H1 (cell line): ENCODE measurements at regions not wholly inside any gene's neighbourhood (a gene's known extent, or its start where the extent isn't known, plus 50 kb on each side); places are given as distances from the start of the nearest gene placed in this dataset.
"Not testable (repeated sequence)": the region's sequence is repeated elsewhere in the genome, so short reads cannot be mapped to it uniquely, and the experiment has no call there.

Experiments
- CTCF ChIA-PET: fragments of 300-600 bp; sonication (Branson Sonifier 250); formaldehyde crosslinking; loops from one replicate; lab custom pipeline; 2021; ENCODE audit not compliant: partially characterized antibody; lab: Charles Lee
- POLR2A ChIA-PET: fragments of 300-600 bp; sonication (Branson Sonifier 250); formaldehyde crosslinking; loops from one replicate; lab custom pipeline; 2021; ENCODE audit warnings: inconsistent platforms; ENCODE audit not compliant: partially characterized antibody; lab: Charles Lee
- DNase-seq, 2 experiments: peaks; one replicate each; pipeline versions ENCODE4 v3.0.0 to v3.0.0-alpha.2; 2010 to 2022; ENCODE audit warnings: low spot score in 2 of 2, low read depth in 1 of 2, mixed read lengths in 1 of 2
- FAIRE-seq: peaks from 2 replicates; lab custom pipeline; 2011; peaks lifted over from hg19 to GRCh38; lab: Jason Lieb, UNC
- H2AFZ ChIP-seq: 2 replicates; pipeline ENCODE4 v1.8.1; 2012; ENCODE audit warnings: low read length, inconsistent platforms
- H2AK5ac ChIP-seq: 2 replicates; pipeline ENCODE4 v1.6.1; 2013; ENCODE audit warnings: low read depth, low read length
- H2BK120ac ChIP-seq: replicated peaks from 2 replicates; pipeline ENCODE3; 2013; ENCODE audit warnings: low read depth, low read length, inconsistent platforms
- H2BK12ac ChIP-seq: 2 replicates; pipeline ENCODE4 v1.6.1; 2013; ENCODE audit warnings: low read depth, low read length
- H2BK15ac ChIP-seq: 2 replicates; pipeline ENCODE4 v1.6.1; 2013; ENCODE audit warnings: low read length
- H2BK20ac ChIP-seq: 2 replicates; pipeline ENCODE4 v1.6.1; 2013; ENCODE audit warnings: low read length
- H2BK5ac ChIP-seq: 2 replicates; pipeline ENCODE4 v1.6.1; 2013; ENCODE audit warnings: low read depth, low read length
- H3K14ac ChIP-seq: 2 replicates; pipeline ENCODE4 v1.6.1; 2013; ENCODE audit warnings: inconsistent platforms; ENCODE audit not compliant: insufficient read length
- H3K18ac ChIP-seq: 2 replicates; pipeline ENCODE4 v1.6.1; 2013; ENCODE audit warnings: low read length; ENCODE audit errors: extremely low read depth
- H3K23ac ChIP-seq: 2 replicates; pipeline ENCODE4 v1.6.1; 2013; ENCODE audit warnings: inconsistent platforms; ENCODE audit not compliant: insufficient read length
- H3K23me2 ChIP-seq: 2 replicates; pipeline ENCODE4 v1.6.1; 2013; ENCODE audit warnings: low read depth, low read length
- H3K27ac ChIP-seq: 2 replicates; pipeline ENCODE4 v1.6.1; 2011; ENCODE audit warnings: low read depth, low read length, inconsistent platforms
- H3K27me3 ChIP-seq, 4 experiments: replicated peaks in 1 of 4; 1 replicate in 1 of 4; 2 replicates in 3 of 4; pipeline versions ENCODE4 v1.6.1 to v1.8.1; 2011 to 2013; ENCODE audit warnings: low read length in 3 of 4, mild to moderate bottlenecking in 3 of 4, inconsistent platforms in 2 of 4, mixed read lengths in 2 of 4, moderate library complexity in 1 of 4; ENCODE audit not compliant: control insufficient read depth in 3 of 4, insufficient read depth in 3 of 4; ENCODE audit errors: extremely low read depth in 1 of 4
- H3K36me3 ChIP-seq, 4 experiments: 2 replicates each; pipeline versions ENCODE4 v1.6.1 to v1.8.1; 2011 to 2013; ENCODE audit warnings: mild to moderate bottlenecking in 4 of 4, low read length in 3 of 4, moderate library complexity in 2 of 4, control low read depth in 1 of 4, inconsistent platforms in 1 of 4; ENCODE audit not compliant: insufficient read depth in 4 of 4, control insufficient read depth in 2 of 4
- H3K4ac ChIP-seq: replicated peaks from 2 replicates; pipeline ENCODE3; 2013; ENCODE audit warnings: low read length, low read depth, mixed read lengths, inconsistent platforms; ENCODE audit not compliant: insufficient read length
- H3K4me1 ChIP-seq, 4 experiments: replicated peaks in 1 of 4; 1 replicate in 1 of 4; 2 replicates in 3 of 4; pipeline versions ENCODE4 v1.6.1 to v1.8.1; 2011 to 2013; ENCODE audit warnings: low read length in 3 of 4, inconsistent platforms in 2 of 4, mixed read lengths in 1 of 4; ENCODE audit not compliant: insufficient read depth in 4 of 4, control insufficient read depth in 3 of 4
- H3K4me2 ChIP-seq, 2 experiments: 2 replicates each; pipeline versions ENCODE4 v1.6.1 to v1.8.1; 2011 to 2013; ENCODE audit warnings: low read depth in 2 of 2, low read length in 2 of 2, control low read depth in 1 of 2, inconsistent platforms in 1 of 2, mild to moderate bottlenecking in 1 of 2; ENCODE audit not compliant: insufficient read depth in 1 of 2
- H3K4me3 ChIP-seq, 4 experiments: fragments of 200-600, 300-600 bp in 1 of 4; sonication (generic), shearing (Covaris generic), sonication (Bioruptor Twin) in 1 of 4; 2 replicates each; pipeline versions ENCODE4 v1.5.1 to v1.8.1; 2011 to 2016; ENCODE audit warnings: low read length in 4 of 4, low read depth in 3 of 4, control low read depth in 2 of 4, inconsistent platforms in 2 of 4, mild to moderate bottlenecking in 2 of 4, mixed read lengths in 1 of 4, moderate library complexity in 1 of 4; ENCODE audit not compliant: insufficient read depth in 2 of 4; ENCODE audit errors: extremely low read depth in 1 of 4
- H3K56ac ChIP-seq: replicated peaks from 2 replicates; pipeline ENCODE3; 2013; ENCODE audit warnings: low read depth, mild to moderate bottlenecking, mixed read lengths, low read length, inconsistent platforms; ENCODE audit not compliant: insufficient read length
- H3K79me1 ChIP-seq: 2 replicates; pipeline ENCODE4 v1.6.1; 2013; ENCODE audit warnings: low read depth, low read length, control low read depth
- H3K79me2 ChIP-seq, 2 experiments: 2 replicates each; pipeline versions ENCODE4 v1.6.1 to v1.8.1; 2012 to 2013; ENCODE audit warnings: low read length in 2 of 2, mild to moderate bottlenecking in 2 of 2, inconsistent platforms in 1 of 2; ENCODE audit not compliant: insufficient read depth in 2 of 2, control insufficient read depth in 1 of 2
- H3K9ac ChIP-seq, 4 experiments: replicated peaks in 1 of 4; 1 replicate in 1 of 4; 2 replicates in 3 of 4; pipeline versions ENCODE4 v1.6.1 to v1.8.1; 2011 to 2013; ENCODE audit warnings: low read depth in 3 of 4, low read length in 3 of 4, control low read depth in 2 of 4, mild to moderate bottlenecking in 2 of 4, moderate library complexity in 2 of 4, inconsistent platforms in 1 of 4; ENCODE audit errors: extremely low read depth in 1 of 4
- H3K9me3 ChIP-seq, 2 experiments: 2 replicates each; pipeline versions ENCODE4 v1.6.1 to v1.8.1; 2012 to 2013; ENCODE audit warnings: mild to moderate bottlenecking in 2 of 2, moderate library complexity in 2 of 2, control low read depth in 1 of 2, inconsistent platforms in 1 of 2, low read depth in 1 of 2, low read length in 1 of 2, mixed read lengths in 1 of 2; ENCODE audit not compliant: insufficient read depth in 2 of 2
- H4K20me1 ChIP-seq, 2 experiments: replicated peaks in 1 of 2; 2 replicates each; pipeline versions ENCODE3 to v1.8.1; 2011 to 2013; ENCODE audit warnings: inconsistent platforms in 2 of 2, low read length in 2 of 2, mild to moderate bottlenecking in 1 of 2; ENCODE audit not compliant: insufficient read depth in 2 of 2, control insufficient read depth in 1 of 2
- H4K5ac ChIP-seq: 2 replicates; pipeline ENCODE4 v1.6.1; 2013; ENCODE audit warnings: low read length, low read depth, mixed read lengths, inconsistent platforms; ENCODE audit not compliant: insufficient read length
- H4K8ac ChIP-seq: 2 replicates; pipeline ENCODE4 v1.8.0; 2013; ENCODE audit warnings: mild to moderate bottlenecking, moderate library complexity, low read length, inconsistent platforms; ENCODE audit not compliant: insufficient read depth; ENCODE audit errors: extremely low read depth
- H4K91ac ChIP-seq: replicated peaks from 2 replicates; pipeline ENCODE3; 2013; ENCODE audit warnings: low read length, mixed read lengths, inconsistent platforms; ENCODE audit not compliant: insufficient read length
- WGBS, 2 experiments: shearing (Covaris generic) in 1 of 2; methylation state at CpG; one replicate each; pipeline versions ENCODE4 v1.1.6 to v1.1.7; 2013 to 2015; ENCODE audit warnings: low lambda C conversion rate in 2 of 2, mixed read lengths in 2 of 2, inconsistent platforms in 1 of 2, low coverage in 1 of 2, missing lambda C conversion rate in 1 of 2; ENCODE audit not compliant: insufficient replicate concordance in 2 of 2, insufficient coverage in 1 of 2, insufficient read length in 1 of 2; ENCODE audit errors: extremely low coverage in 1 of 2, missing lambda C conversion rate in 1 of 2; 5-methylcytosine and 5-hydroxymethylcytosine counted together

DNA sequence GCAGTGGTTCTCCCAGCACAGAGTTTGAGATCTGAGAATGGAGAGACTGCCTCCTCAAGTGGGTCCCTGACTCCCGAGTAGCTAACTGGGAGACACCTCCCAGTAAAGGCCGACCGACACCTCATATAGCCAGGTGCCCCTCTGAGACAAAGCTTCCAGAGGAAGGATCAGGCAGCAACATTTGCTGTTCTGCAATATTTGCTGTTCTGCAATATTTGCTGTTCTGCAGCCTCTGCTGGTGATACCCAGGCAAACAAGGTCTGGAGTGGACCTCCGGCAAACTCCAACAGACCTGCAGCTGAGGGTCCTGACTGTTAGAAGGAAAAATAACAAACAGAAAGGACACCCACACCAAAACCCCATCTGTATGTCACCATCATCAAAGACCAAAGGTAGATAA is 560.2 kb downstream of the SOX5 start:
- H3K79me1 ChIP-seq, H3K36me3 ChIP-seq, H3K9ac ChIP-seq, H4K20me1 ChIP-seq, H3K27me3 ChIP-seq, H2BK12ac ChIP-seq, H3K23ac ChIP-seq, CTCF ChIA-PET, H3K27ac ChIP-seq, H2AK5ac ChIP-seq, H3K14ac ChIP-seq, H3K4me2 ChIP-seq, H3K56ac ChIP-seq, H2BK20ac ChIP-seq, H2BK120ac ChIP-seq, DNase-seq, H3K4me1 ChIP-seq, H2BK5ac ChIP-seq, H2AFZ ChIP-seq, H4K8ac ChIP-seq, H3K4ac ChIP-seq, POLR2A ChIA-PET, H3K79me2 ChIP-seq, H3K18ac ChIP-seq, H4K91ac ChIP-seq, H4K5ac ChIP-seq, H3K9me3 ChIP-seq, FAIRE-seq, H3K23me2 ChIP-seq, H2BK15ac ChIP-seq, H3K4me3 ChIP-seq: not testable (repeated sequence)
- 88% methylated on average over 4 of the region's 4 CpGs; no CpG with 5 or more reads in 1 of the 2 experiments for WGBS, 2 experiments
